ENCODE measurements at regions not wholly inside any gene's neighbourhood (a gene's known extent, or its start where the extent isn't known, plus 50 kb on each side); places are given as distances from the start of the nearest gene placed in this dataset.

- DNase-seq (ENCODE audit: extremely low read depth, low read depth, low spot score), result no peak
These were observed 82.2 kb upstream of the GPC1 start for GRCh38 chr2:240353086-240353798.

- no peak for DNase-seq (ENCODE audit: extremely low read depth, low read depth, low spot score)
These were observed 81.5 kb upstream of the GPC1 start for GRCh38 chr2:240353944-240354343.

- DNase-seq (ENCODE audit: extremely low read depth, low read depth, low spot score), result no peak
These were observed 80.2 kb upstream of the GPC1 start for GRCh38 chr2:240355001-240355891.

- DNase-seq (ENCODE audit: extremely low read depth, low read depth, low spot score), result no peak
These were observed 79.5 kb upstream of the GPC1 start for GRCh38 chr2:240355962-240356361.

- DNase-seq (ENCODE audit: extremely low read depth, low read depth, low spot score), result no peak
These were observed 78.5 kb upstream of the GPC1 start for GRCh38 chr2:240356700-240357640.

- no peak for DNase-seq (ENCODE audit: extremely low read depth, low read depth, low spot score)
These were observed 77.8 kb upstream of the GPC1 start for GRCh38 chr2:240357641-240358012.

- DNase-seq (ENCODE audit: extremely low read depth, low read depth, low spot score), result no peak
These were observed 77.4 kb upstream of the GPC1 start for GRCh38 chr2:240358080-240358479.

- DNase-seq (ENCODE audit: extremely low read depth, low read depth, low spot score), result no peak
These were observed 76.6 kb upstream of the GPC1 start for GRCh38 chr2:240358821-240359397.

GRCh38 chr2:240359695-240360094 is 75.8 kb upstream of the GPC1 start:
- DNase-seq (ENCODE audit: extremely low read depth, low read depth, low spot score), result no peak

GRCh38 chr2:240360645-240361475 is 74.6 kb upstream of the GPC1 start:
- no peak for DNase-seq (ENCODE audit: extremely low read depth, low read depth, low spot score)

- DNase-seq (ENCODE audit: extremely low read depth, low read depth, low spot score), result no peak
These were observed 73.2 kb upstream of the GPC1 start for GRCh38 chr2:240362216-240362755.

- DNase-seq (ENCODE audit: extremely low read depth, low read depth, low spot score), result no peak
These were observed 72.4 kb upstream of the GPC1 start for GRCh38 chr2:240362826-240363745.

GRCh38 chr2:240363746-240364581 is 71.5 kb upstream of the GPC1 start:
- no peak for DNase-seq (ENCODE audit: extremely low read depth, low read depth, low spot score)

GRCh38 chr2:240364582-240364960 is 70.9 kb upstream of the GPC1 start:
- DNase-seq (ENCODE audit: extremely low read depth, low read depth, low spot score), result no peak

GRCh38 chr2:240364961-240365775 is 70.3 kb upstream of the GPC1 start:
- DNase-seq (ENCODE audit: extremely low read depth, low read depth, low spot score), result no peak

GRCh38 chr2:240365971-240366471 is 69.4 kb upstream of the GPC1 start:
- DNase-seq (ENCODE audit: extremely low read depth, low read depth, low spot score), result no peak

- no peak for DNase-seq (ENCODE audit: extremely low read depth, low read depth, low spot score)
These were observed 68.6 kb upstream of the GPC1 start for GRCh38 chr2:240366901-240367300.
